ENCODE measurements at regions not wholly inside any gene's neighbourhood (a gene's known extent, or its start where the extent isn't known, plus 50 kb on each side); places are given as distances from the start of the nearest gene placed in this dataset.

GRCh38 chr13:29696606-29697005 lies 101.1 kb upstream of the SLC7A1 start:
- TF ChIP-seq POLR2A (IDR thresholded peaks at IDR 0.05): no peak
- no peak for TF ChIP-seq CTCF (IDR thresholded peaks at IDR 0.05)
